PFSK-1 (cell line): ENCODE measurements at regions not wholly inside any gene's neighbourhood (a gene's known extent, or its start where the extent isn't known, plus 50 kb on each side); places are given as distances from the start of the nearest gene placed in this dataset.

Source experiments
- FOXP2 ChIP-seq: optimal IDR thresholded peaks from 2 replicates; pipeline ENCODE3; 2011; ENCODE audit warnings: borderline replicate concordance, control low read depth, inconsistent platforms; ENCODE audit not compliant: insufficient read depth; ENCODE audit errors: extremely low read length, extremely low read depth
- POLR2AphosphoS5 ChIP-seq: IDR thresholded peaks from 2 replicates; pipeline ENCODE4 v1.6.1; 2012; ENCODE audit warnings: low read depth, mild to moderate bottlenecking, control low read depth, low read length, moderate library complexity
- REST ChIP-seq, 2 experiments: IDR thresholded peaks; 2 replicates each; pipeline versions ENCODE4 v1.6.1 to v1.8.0; 2011 to 2012; ENCODE audit warnings: low read depth in 2 of 2, low read length in 2 of 2, control low read depth in 1 of 2, inconsistent platforms in 1 of 2, mild to moderate bottlenecking in 1 of 2, moderate library complexity in 1 of 2; ENCODE audit not compliant: insufficient read depth in 1 of 2
- SIN3A ChIP-seq: IDR thresholded peaks from 2 replicates; pipeline ENCODE4 v1.6.1; 2012; ENCODE audit warnings: mild to moderate bottlenecking, low read length, moderate library complexity, borderline replicate concordance; ENCODE audit not compliant: insufficient read depth
- TAF1 ChIP-seq: IDR thresholded peaks from 2 replicates; pipeline ENCODE4 v1.6.1; 2012; ENCODE audit warnings: low read length, control low read depth, borderline replicate concordance; ENCODE audit not compliant: insufficient read depth

- no peak for TF ChIP-seq POLR2AphosphoS5
Measured at GRCh38 chr18:60873708-60874107, 459.5 kb upstream of the CDH20 start.

DNA sequence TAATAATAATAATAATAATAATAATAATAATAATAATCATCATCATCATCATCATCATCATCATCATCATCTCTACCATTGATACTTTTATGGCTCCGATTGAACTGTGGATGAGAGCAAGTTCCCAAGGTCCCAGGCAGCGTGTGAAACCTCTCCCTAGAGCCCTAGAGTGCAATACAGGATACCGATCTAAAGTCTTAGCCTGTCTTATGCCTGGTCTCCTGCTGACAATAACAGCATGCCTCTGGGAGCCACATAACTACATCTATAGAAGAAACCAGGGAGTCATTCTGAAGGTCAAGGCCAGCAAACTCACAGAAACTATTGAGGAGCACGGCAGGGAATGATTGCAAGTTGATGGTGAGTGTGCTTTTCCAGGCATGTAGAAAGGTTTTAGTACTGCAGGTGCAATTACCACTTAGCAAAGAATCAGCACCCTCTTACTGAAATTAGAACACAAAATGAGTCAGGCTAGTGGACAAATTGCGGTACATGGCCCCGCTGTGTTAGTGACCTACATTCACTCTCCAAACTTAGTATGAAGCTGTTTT lies 457.2 kb upstream of the CDH20 start:
- TF ChIP-seq FOXP2 (no peak), SIN3A (no peak), POLR2AphosphoS5 (no peak), REST (IDR thresholded peaks at IDR 0.05; ENCODE audit: insufficient read depth in 1 of 2, low read depth in 2 of 2, low read length in 2 of 2) (no peak), TAF1 (no peak)

DNA sequence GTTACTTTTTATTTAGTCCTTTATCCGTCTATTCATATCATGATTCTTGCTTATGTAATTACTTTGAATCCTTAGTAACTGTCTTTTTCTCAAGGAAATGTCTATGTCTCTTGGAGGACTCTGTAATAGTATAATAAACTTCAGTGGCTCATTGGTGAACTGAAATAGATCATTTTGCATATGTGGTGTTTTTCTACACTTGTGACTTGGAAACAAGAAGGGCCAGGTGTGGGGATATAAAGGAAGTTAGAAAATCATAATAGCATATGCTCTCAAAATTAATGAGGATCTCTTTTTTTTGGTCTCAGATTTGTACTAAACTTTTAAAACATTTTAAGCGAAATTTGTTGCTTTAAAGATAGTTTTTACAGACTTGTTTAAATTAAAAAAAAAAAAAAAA lies 453.0 kb upstream of the CDH20 start:
- TF ChIP-seq POLR2AphosphoS5 (no peak), SIN3A (no peak), REST (IDR thresholded peaks at IDR 0.05; ENCODE audit: insufficient read depth in 1 of 2, low read depth in 2 of 2, low read length in 2 of 2) (no peak)

- TF ChIP-seq TAF1: no peak
- no peak for TF ChIP-seq POLR2AphosphoS5
- TF ChIP-seq REST (IDR thresholded peaks at IDR 0.05; ENCODE audit: insufficient read depth in 1 of 2, low read depth in 2 of 2, low read length in 2 of 2): no peak
- TF ChIP-seq FOXP2: no peak
- TF ChIP-seq SIN3A: no peak
Measured at GRCh38 chr18:60883587-60883986, 449.6 kb upstream of the CDH20 start.

DNA sequence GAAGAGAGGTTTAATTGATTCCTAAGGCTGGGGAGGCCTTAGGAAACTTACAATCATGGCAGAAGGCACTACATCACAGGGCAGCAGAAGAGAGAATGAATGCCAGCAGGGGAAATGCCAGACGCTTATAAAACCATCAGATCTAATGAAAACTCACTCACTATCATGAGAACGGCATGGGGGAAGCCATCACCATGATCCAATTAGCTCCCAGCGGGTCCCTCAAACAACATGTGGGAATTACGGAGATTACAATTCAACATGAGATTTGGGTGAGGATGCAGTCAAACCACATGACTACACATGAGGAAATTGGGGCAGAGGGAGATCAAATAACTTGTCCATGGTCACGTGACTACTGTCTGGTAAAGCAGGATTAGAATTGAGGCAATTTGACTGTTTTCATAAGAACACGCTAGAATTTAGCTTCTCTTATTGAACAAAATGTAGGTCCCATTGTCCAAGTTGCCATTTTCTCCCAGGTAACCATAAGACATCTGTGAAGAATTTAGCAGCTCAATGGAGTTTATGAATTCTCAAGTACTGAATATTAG lies 445.1 kb upstream of the CDH20 start:
- no peak for TF ChIP-seq TAF1
- TF ChIP-seq REST (IDR thresholded peaks at IDR 0.05; ENCODE audit: insufficient read depth in 1 of 2, low read depth in 2 of 2, low read length in 2 of 2): no peak
- no peak for TF ChIP-seq FOXP2
- TF ChIP-seq POLR2AphosphoS5: no peak
- no peak for TF ChIP-seq SIN3A
